22Rv1 (cell line): ENCODE measurements at regions not wholly inside any gene's neighbourhood (a gene's known extent, or its start where the extent isn't known, plus 50 kb on each side); places are given as distances from the start of the nearest gene placed in this dataset.

Experiments used
- H3K27ac ChIP-seq: fragments of 450-650 bp; 2 replicates; pipeline ENCODE4 v1.5.1; 2017
- CTCF ChIP-seq: fragments of 450-650 bp; IDR thresholded peaks from 2 replicates; pipeline ENCODE4 v1.5.1; 2017; ENCODE audit warnings: mild to moderate bottlenecking
- ZFX ChIP-seq: fragments of 450-650 bp; IDR thresholded peaks from 2 replicates; pipeline ENCODE4 v1.6.1; 2017; ENCODE audit warnings: antibody characterized with exemption, borderline replicate concordance

- no peak overlapping the region for H3K27ac ChIP-seq
- TF ChIP-seq ZFX (no peak), CTCF (no peak)
Measured at GRCh38 chr2:12953596-12953995, 236.9 kb downstream of the TRIB2 start.

GRCh38 chr2:12955864-12956263, 239.1 kb downstream of the TRIB2 start:
- H3K27ac ChIP-seq: no peak overlapping the region
- TF ChIP-seq CTCF (no peak), ZFX (no peak)

GRCh38 chr2:12957251-12957650, 240.5 kb downstream of the TRIB2 start:
- TF ChIP-seq ZFX (no peak), CTCF (no peak)
- H3K27ac ChIP-seq: no peak overlapping the region

GRCh38 chr2:12959935-12960334, 243.2 kb downstream of the TRIB2 start:
- TF ChIP-seq ZFX: no peak
- H3K27ac ChIP-seq: no peak overlapping the region

GRCh38 chr2:12960671-12961070, 243.9 kb downstream of the TRIB2 start:
- H3K27ac ChIP-seq: no peak overlapping the region
- TF ChIP-seq CTCF (no peak), ZFX (no peak)

- no peak for TF ChIP-seq CTCF
- TF ChIP-seq ZFX: no peak
- H3K27ac ChIP-seq: no peak overlapping the region
Measured at GRCh38 chr2:12964904-12965539, 248.3 kb downstream of the TRIB2 start.

GRCh38 chr2:12965540-12966269, 249.0 kb downstream of the TRIB2 start:
- no peak for TF ChIP-seq ZFX
- no peak for TF ChIP-seq CTCF
- no peak overlapping the region for H3K27ac ChIP-seq

GRCh38 chr2:12967804-12968203, 251.1 kb downstream of the TRIB2 start:
- no peak overlapping the region for H3K27ac ChIP-seq
- no peak for TF ChIP-seq CTCF
- no peak for TF ChIP-seq ZFX
